HG03565 (cell line): ENCODE measurements at regions not wholly inside any gene's neighbourhood (a gene's known extent, or its start where the extent isn't known, plus 50 kb on each side); places are given as distances from the start of the nearest gene placed in this dataset.

Experiments used
- ATAC-seq: cut with Tn5 transposase; IDR thresholded peaks from one replicate; pipeline ENCODE4 v1.9.1; 2021; ENCODE audit warnings: mild to moderate bottlenecking, moderate library complexity; ENCODE audit not compliant: unreplicated experiment

GRCh38 chr14:98606041-98606640 lies 665.9 kb downstream of the BCL11B start:
- no peak for ATAC-seq

GRCh38 chr14:98606816-98607215 lies 665.2 kb downstream of the BCL11B start:
- ATAC-seq, result no peak

GRCh38 chr14:98607341-98607910 lies 664.6 kb downstream of the BCL11B start:
- no peak for ATAC-seq

GRCh38 chr14:98608071-98609060 lies 663.6 kb downstream of the BCL11B start:
- ATAC-seq, result no peak

GRCh38 chr14:98612434-98613200 lies 659.4 kb downstream of the BCL11B start:
- no peak for ATAC-seq

GRCh38 chr14:98614741-98615140 lies 657.3 kb downstream of the BCL11B start:
- no peak for ATAC-seq

GRCh38 chr14:98622208-98623051 lies 649.6 kb downstream of the BCL11B start:
- no peak for ATAC-seq

- no peak for ATAC-seq
These were observed 648.1 kb downstream of the BCL11B start for GRCh38 chr14:98623788-98624415.

GRCh38 chr14:98633380-98633779 lies 638.6 kb downstream of the BCL11B start:
- ATAC-seq, result no peak

GRCh38 chr14:98634043-98634820 lies 637.8 kb downstream of the BCL11B start:
- no peak for ATAC-seq

GRCh38 chr14:98638366-98638765 lies 633.6 kb downstream of the BCL11B start:
- ATAC-seq, result no peak

- ATAC-seq, result no peak
These were observed 624.2 kb downstream of the BCL11B start for GRCh38 chr14:98647754-98648153.

GRCh38 chr14:98651037-98651436 lies 621.0 kb downstream of the BCL11B start:
- ATAC-seq, result no peak

GRCh38 chr14:98665007-98665406 lies 607.0 kb downstream of the BCL11B start:
- no peak for ATAC-seq

- ATAC-seq, result no peak
These were observed 605.5 kb downstream of the BCL11B start for GRCh38 chr14:98666545-98666944.

GRCh38 chr14:98682033-98682432 lies 590.0 kb downstream of the BCL11B start:
- ATAC-seq, result no peak

- no peak for ATAC-seq
These were observed 589.3 kb downstream of the BCL11B start for GRCh38 chr14:98682726-98683125.

GRCh38 chr14:98684468-98684867 lies 587.5 kb downstream of the BCL11B start:
- ATAC-seq, result no peak

- no peak for ATAC-seq
These were observed 586.3 kb downstream of the BCL11B start for GRCh38 chr14:98685725-98686124.
